Trophoblast cell (in vitro differentiated cells and primary cell): ENCODE measurements at regions not wholly inside any gene's neighbourhood (a gene's known extent, or its start where the extent isn't known, plus 50 kb on each side); places are given as distances from the start of the nearest gene placed in this dataset.

Experiments used
- DNase-seq, 2 donors: peaks; one replicate each; pipeline ENCODE4 v3.0.0-alpha.2; 2016
- H2AFZ ChIP-seq: 2 replicates; pipeline ENCODE4 v1.6.1; 2013; ENCODE audit warnings: low read length, moderate library complexity, mild to moderate bottlenecking; ENCODE audit not compliant: insufficient read depth, poor library complexity
- H2AK5ac ChIP-seq: 2 replicates; pipeline ENCODE4 v1.6.1; 2013; ENCODE audit warnings: mild to moderate bottlenecking, low read length
- H2BK120ac ChIP-seq: 2 replicates; pipeline ENCODE4 v1.6.1; 2013; ENCODE audit warnings: low read length, mild to moderate bottlenecking, moderate library complexity; ENCODE audit not compliant: insufficient read depth, poor library complexity
- H2BK12ac ChIP-seq: 2 replicates; pipeline ENCODE4 v1.6.1; 2013; ENCODE audit warnings: mild to moderate bottlenecking, low read length, moderate library complexity
- H2BK5ac ChIP-seq: 2 replicates; pipeline ENCODE4 v1.6.1; 2013; ENCODE audit warnings: low read length, low read depth, moderate library complexity, mild to moderate bottlenecking; ENCODE audit not compliant: poor library complexity
- H3K14ac ChIP-seq: 2 replicates; pipeline ENCODE4 v1.6.1; 2013; ENCODE audit warnings: mild to moderate bottlenecking, low read length
- H3K18ac ChIP-seq: 2 replicates; pipeline ENCODE4 v1.6.1; 2013; ENCODE audit warnings: mild to moderate bottlenecking, low read length
- H3K23ac ChIP-seq: 2 replicates; pipeline ENCODE4 v1.6.1; 2013; ENCODE audit warnings: low read length
- H3K27ac ChIP-seq: 2 replicates; pipeline ENCODE4 v1.5.1; 2013; ENCODE audit warnings: low read depth, mild to moderate bottlenecking, inconsistent platforms, low read length, moderate library complexity
- H3K27me3 ChIP-seq: 2 replicates; pipeline ENCODE4 v1.6.1; 2013; ENCODE audit warnings: inconsistent platforms, mild to moderate bottlenecking, low read length, moderate library complexity; ENCODE audit not compliant: insufficient read depth
- H3K36me3 ChIP-seq, 2 experiments: 1 replicate in 1 of 2; 2 replicates in 1 of 2; pipeline ENCODE4 v1.6.1; 2013; ENCODE audit warnings: low read length in 2 of 2, mild to moderate bottlenecking in 2 of 2, moderate library complexity in 1 of 2; ENCODE audit not compliant: insufficient read depth in 2 of 2, control insufficient read depth in 1 of 2
- H3K4ac ChIP-seq: 2 replicates; pipeline ENCODE4 v1.6.1; 2013; ENCODE audit warnings: low read depth, mild to moderate bottlenecking, low read length, moderate library complexity
- H3K4me1 ChIP-seq, 2 experiments: 1 replicate in 1 of 2; 2 replicates in 1 of 2; pipeline ENCODE4 v1.6.1; 2013; ENCODE audit warnings: low read length in 2 of 2, mild to moderate bottlenecking in 2 of 2, moderate library complexity in 1 of 2; ENCODE audit not compliant: insufficient read depth in 2 of 2, control insufficient read depth in 1 of 2
- H3K4me2 ChIP-seq: 2 replicates; pipeline ENCODE4 v1.6.1; 2013; ENCODE audit warnings: inconsistent platforms, mild to moderate bottlenecking, low read length, moderate library complexity
- H3K4me3 ChIP-seq: 2 replicates; pipeline ENCODE4 v1.5.1; 2013; ENCODE audit warnings: mild to moderate bottlenecking, low read depth, low read length, inconsistent platforms
- H3K79me1 ChIP-seq: one replicate; pipeline ENCODE4 v1.6.1; 2013; ENCODE audit warnings: low read length
- H3K79me2 ChIP-seq: 2 replicates; pipeline ENCODE4 v1.6.1; 2013; ENCODE audit warnings: low read length, mild to moderate bottlenecking; ENCODE audit not compliant: control insufficient read depth, insufficient read depth, poor library complexity
- H3K9ac ChIP-seq: 2 replicates; pipeline ENCODE4 v1.6.1; 2013; ENCODE audit warnings: mild to moderate bottlenecking, low read length
- H3K9me3 ChIP-seq: 2 replicates; pipeline ENCODE4 v1.6.1; 2013; ENCODE audit warnings: low read depth, mild to moderate bottlenecking, control low read depth, inconsistent platforms, low read length; ENCODE audit not compliant: insufficient read depth
- H4K12ac ChIP-seq: 2 replicates; pipeline ENCODE4 v1.6.1; 2013; ENCODE audit warnings: low read depth, mild to moderate bottlenecking, low read length, moderate library complexity
- H4K8ac ChIP-seq: 2 replicates; pipeline ENCODE4 v1.6.1; 2013; ENCODE audit warnings: low read depth, mild to moderate bottlenecking, low read length, moderate library complexity
- H4K91ac ChIP-seq: one replicate; pipeline ENCODE4 v1.6.1; 2013; ENCODE audit warnings: low read depth, mild to moderate bottlenecking, low read length, moderate library complexity
- WGBS: extraction: QIAGEN DNeasy Blood & Tissue Kit; methylation state at CpG from one replicate; pipeline ENCODE4 v1.1.7; 2013; ENCODE audit warnings: missing lambda C conversion rate; ENCODE audit not compliant: insufficient read length, insufficient coverage; ENCODE audit errors: extremely low coverage; 5-methylcytosine and 5-hydroxymethylcytosine counted together

DNA sequence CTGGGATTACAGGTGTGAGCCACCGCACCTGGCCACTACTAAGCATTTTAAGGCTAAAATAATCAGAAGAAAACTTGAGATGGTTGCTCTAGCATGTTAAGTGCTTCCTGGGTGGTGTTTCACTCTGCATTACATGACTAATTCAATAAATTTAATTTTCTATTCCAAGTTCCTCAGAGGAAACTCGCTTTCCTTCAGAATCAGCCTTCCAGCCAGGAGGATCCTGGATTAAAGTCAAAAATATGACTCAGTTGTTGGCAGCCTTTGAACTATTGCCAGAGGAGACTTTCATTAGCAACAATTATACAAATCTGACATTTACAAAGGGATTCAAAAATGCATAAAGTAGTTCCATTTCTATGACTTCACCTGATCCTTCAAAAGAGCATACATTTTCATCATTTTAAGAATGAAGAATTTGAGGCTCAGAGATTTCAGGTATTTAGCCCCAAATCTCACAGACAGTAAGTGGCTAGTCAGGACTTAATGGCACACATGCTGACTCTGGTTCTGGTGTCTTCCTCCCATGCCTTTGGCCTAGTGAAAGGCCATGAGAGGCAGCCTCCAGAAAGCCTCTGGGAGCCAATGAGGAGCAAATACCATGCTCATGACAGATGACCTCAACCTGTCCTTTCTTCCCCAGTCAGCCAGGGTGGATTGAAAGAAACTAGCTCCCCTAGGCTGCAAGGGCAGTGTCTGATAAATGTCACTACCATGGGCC lies 115.7 kb downstream of the MAP3K21 start:
- Histone ChIP-seq H3K14ac (no peak overlapping the region), H4K8ac (no peak overlapping the region), H2BK120ac (no peak overlapping the region), H3K9ac (no peak overlapping the region), H4K91ac (no peak overlapping the region), H3K4ac (no peak overlapping the region), H3K4me3 (no peak overlapping the region), H3K79me2 (no peaks in the 10 kb centered on the region), H2BK12ac (no peak overlapping the region), H2AK5ac (no peak overlapping the region), H3K4me1 (no peaks in the 10 kb centered on the region), H3K27me3 (no peaks in the 10 kb centered on the region), H3K9me3 (peaks cover 2% of the 10 kb centered on the region), H3K23ac (no peak overlapping the region), H3K79me1 (no peaks in the 10 kb centered on the region), H4K12ac (no peak overlapping the region), H2AFZ (no peak overlapping the region), H3K4me2 (no peak overlapping the region), H3K36me3 (no peaks in the 10 kb centered on the region), H3K27ac (no peak overlapping the region), H3K18ac (no peak overlapping the region), H2BK5ac (no peak overlapping the region)
- no peak for DNase-seq
- no CpG with 5 or more reads among the region's 2 CpGs for WGBS

DNA sequence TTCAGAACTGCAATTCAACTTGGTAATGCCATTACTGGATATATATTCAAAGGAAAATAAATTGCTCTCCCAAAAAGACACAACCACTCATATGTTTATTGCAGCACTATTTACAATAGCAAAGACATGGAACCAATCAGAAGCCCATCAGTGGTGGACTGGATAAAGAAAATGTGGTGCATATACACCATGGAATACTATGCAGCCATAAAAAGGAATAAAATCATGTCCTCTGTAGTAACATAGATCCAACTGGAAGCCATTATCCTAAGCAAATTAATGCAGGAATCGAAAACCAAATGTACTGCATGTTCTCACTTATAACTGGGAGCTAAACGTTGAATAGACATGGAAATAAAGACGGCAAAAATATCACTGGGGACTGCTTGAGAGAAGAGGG lies 117.0 kb downstream of the MAP3K21 start:
- Histone ChIP-seq H2AK5ac (no peak overlapping the region), H3K36me3 (no peaks in the 10 kb centered on the region), H3K14ac (no peak overlapping the region), H3K23ac (no peak overlapping the region), H3K4me2 (no peak overlapping the region), H2BK120ac (no peak overlapping the region), H4K12ac (no peak overlapping the region), H3K9ac (no peak overlapping the region), H4K91ac (no peak overlapping the region), H3K27ac (no peak overlapping the region), H2BK5ac (no peak overlapping the region), H2AFZ (no peak overlapping the region), H4K8ac (no peak overlapping the region), H3K18ac (no peak overlapping the region), H3K4me1 (no peaks in the 10 kb centered on the region), H3K27me3 (no peaks in the 10 kb centered on the region), H3K79me2 (no peaks in the 10 kb centered on the region), H3K4ac (no peak overlapping the region), H3K4me3 (no peak overlapping the region), H3K9me3 (peaks cover 3% of the 10 kb centered on the region), H3K79me1 (no peaks in the 10 kb centered on the region), H2BK12ac (no peak overlapping the region)
- no peak for DNase-seq
- WGBS: no CpG with 5 or more reads among the region's 3 CpGs

DNA sequence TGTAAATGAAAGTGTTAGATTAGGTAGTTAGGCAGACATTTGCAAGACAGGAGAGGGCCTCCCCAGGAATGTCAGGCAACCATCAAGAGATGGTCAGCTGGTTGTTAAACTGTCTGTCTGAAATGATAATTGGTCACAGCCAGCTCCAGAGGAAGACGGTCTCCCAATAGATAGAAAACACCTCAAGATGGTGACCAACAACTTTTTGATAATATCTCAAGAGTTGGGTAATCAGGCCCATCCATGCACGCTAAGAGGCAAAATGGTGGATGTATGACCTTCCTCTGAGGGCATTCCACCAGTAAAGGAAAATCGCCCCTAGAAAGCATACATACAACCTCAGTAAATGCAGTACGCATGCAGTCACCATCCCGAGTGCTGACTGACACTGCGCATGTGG lies 118.2 kb downstream of the MAP3K21 start:
- H3K9ac ChIP-seq: no peak overlapping the region
- no peak overlapping the region for H4K91ac ChIP-seq
- H2AFZ ChIP-seq: no peak overlapping the region
- DNase-seq: no peak
- no peaks in the 10 kb centered on the region for H3K79me2 ChIP-seq
- no peak overlapping the region for H2BK12ac ChIP-seq
- H2AK5ac ChIP-seq: no peak overlapping the region
- no CpG with 5 or more reads among the region's 6 CpGs for WGBS
- no peak overlapping the region for H3K4me2 ChIP-seq
- H3K18ac ChIP-seq: no peak overlapping the region
- no peak overlapping the region for H3K4ac ChIP-seq
- H2BK120ac ChIP-seq: no peak overlapping the region
- peaks cover 4% of the 10 kb centered on the region for H3K9me3 ChIP-seq
- H3K4me3 ChIP-seq: no peak overlapping the region
- H3K79me1 ChIP-seq: no peaks in the 10 kb centered on the region
- no peaks in the 10 kb centered on the region for H3K36me3 ChIP-seq
- no peak overlapping the region for H3K14ac ChIP-seq
- no peak overlapping the region for H4K8ac ChIP-seq
- no peak overlapping the region for H3K27ac ChIP-seq
- H3K4me1 ChIP-seq: no peaks in the 10 kb centered on the region
- no peak overlapping the region for H2BK5ac ChIP-seq
- H3K23ac ChIP-seq: no peak overlapping the region
- no peaks in the 10 kb centered on the region for H3K27me3 ChIP-seq
- H4K12ac ChIP-seq: no peak overlapping the region

DNA sequence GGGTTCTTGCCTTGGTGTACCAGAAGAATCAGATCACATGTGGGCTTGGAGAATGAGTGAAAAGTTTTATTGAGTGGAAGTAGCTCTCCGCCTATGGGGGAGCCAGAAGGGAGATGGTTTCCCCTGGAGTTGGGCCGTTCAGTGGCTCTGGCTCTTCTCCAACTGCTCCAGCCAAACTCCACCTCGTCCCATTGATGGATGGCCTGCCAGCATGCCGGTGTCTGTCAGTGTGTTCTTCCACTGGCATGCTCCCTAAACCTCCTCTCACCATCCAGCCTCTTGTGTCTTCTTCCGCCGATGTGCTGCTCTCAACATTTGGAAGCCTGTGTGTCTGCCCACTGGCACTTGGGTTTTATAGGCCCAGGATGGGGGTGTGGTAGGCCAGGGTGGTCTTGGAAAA lies 119.4 kb downstream of the MAP3K21 start:
- no peak overlapping the region for H4K8ac ChIP-seq
- H4K91ac ChIP-seq: no peak overlapping the region
- no peak overlapping the region for H2BK5ac ChIP-seq
- H2AFZ ChIP-seq: no peak overlapping the region
- no peak overlapping the region for H4K12ac ChIP-seq
- no peak overlapping the region for H3K18ac ChIP-seq
- no peak overlapping the region for H2BK12ac ChIP-seq
- DNase-seq: no peak
- H3K79me1 ChIP-seq: no peaks in the 10 kb centered on the region
- no peak overlapping the region for H3K9ac ChIP-seq
- no CpG with 5 or more reads among the region's 6 CpGs for WGBS
- H3K4ac ChIP-seq: no peak overlapping the region
- H2BK120ac ChIP-seq: no peak overlapping the region
- H3K14ac ChIP-seq: no peak overlapping the region
- H3K27me3 ChIP-seq: no peaks in the 10 kb centered on the region
- no peaks in the 10 kb centered on the region for H3K4me1 ChIP-seq
- no peaks in the 10 kb centered on the region for H3K36me3 ChIP-seq
- peaks cover 4% of the 10 kb centered on the region for H3K9me3 ChIP-seq
- no peak overlapping the region for H3K23ac ChIP-seq
- H2AK5ac ChIP-seq: no peak overlapping the region
- H3K79me2 ChIP-seq: no peaks in the 10 kb centered on the region
- H3K4me2 ChIP-seq: no peak overlapping the region
- H3K4me3 ChIP-seq: no peak overlapping the region
- no peak overlapping the region for H3K27ac ChIP-seq
